ENCODE measurements at regions not wholly inside any gene's neighbourhood (a gene's known extent, or its start where the extent isn't known, plus 50 kb on each side); places are given as distances from the start of the nearest gene placed in this dataset.
"Not testable (repeated sequence)": the region's sequence is repeated elsewhere in the genome, so short reads cannot be mapped to it uniquely, and the experiment has no call there.

DNA sequence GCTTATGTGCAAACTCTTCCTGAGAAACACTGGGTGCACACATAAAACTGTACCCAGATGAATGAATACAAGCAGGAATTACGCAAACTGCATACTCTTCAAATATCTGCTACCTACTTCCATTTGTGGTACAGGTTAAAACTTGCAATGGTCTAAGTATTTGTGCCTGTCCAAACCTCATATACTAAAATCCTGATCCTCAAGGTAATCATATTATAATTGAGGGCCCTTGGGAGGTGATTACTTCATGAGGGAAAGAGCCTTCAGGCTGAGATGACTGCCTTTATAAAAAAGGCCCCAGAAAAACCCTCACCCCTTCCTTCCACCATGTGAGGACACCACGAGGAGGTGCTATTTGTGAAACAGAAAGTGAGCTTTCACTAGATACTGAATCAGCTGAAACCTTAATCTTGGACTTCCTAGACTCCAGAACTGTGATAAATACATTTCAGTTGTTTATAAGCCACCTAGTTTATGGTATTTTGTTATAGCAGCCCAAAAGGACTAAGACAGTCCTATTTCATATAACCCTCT is 1977.2 kb downstream of the PCDH7 start:
- Histone ChIP-seq H3K9ac (ENCODE audit: low read length) (no peak overlapping the region), H3K79me2 (ENCODE audit: insufficient read depth, low read length) (no peaks in the 10 kb centered on the region), H3K4me2 (ENCODE audit: low read length) (no peak overlapping the region), H3K4me1 (ENCODE audit: insufficient read depth, low read length, severe bottlenecking) (no peaks in the 10 kb centered on the region), H3K36me3 (ENCODE audit: insufficient read depth, low read length) (no peaks in the 10 kb centered on the region), H3K9me3 (ENCODE audit: low read length) (no peaks in the 10 kb centered on the region), H4K20me1 (ENCODE audit: insufficient read depth, low read length) (no peaks in the 10 kb centered on the region), H3F3A (ENCODE audit: insufficient read depth, low read length) (no peaks in the 10 kb centered on the region), H3K9me2 (ENCODE audit: low read depth, low read length) (no peaks in the 10 kb centered on the region), H2AFZ (ENCODE audit: low read length) (no peak overlapping the region), H3K27ac (ENCODE audit: low read depth, low read length, poor library complexity, severe bottlenecking) (no peak overlapping the region), H3K27me3 (ENCODE audit: insufficient read depth, low read length) (no peaks in the 10 kb centered on the region), H3K4me3 (ENCODE audit: low read depth, low read length, poor library complexity, severe bottlenecking) (no peak overlapping the region)
- TF ChIP-seq CTCF (IDR thresholded peaks at IDR 0.05; ENCODE audit: low read length): no peak
- TF ChIP-seq EZH2 (IDR thresholded peaks at IDR 0.05; ENCODE audit: borderline replicate concordance, low read length): no peak

DNA sequence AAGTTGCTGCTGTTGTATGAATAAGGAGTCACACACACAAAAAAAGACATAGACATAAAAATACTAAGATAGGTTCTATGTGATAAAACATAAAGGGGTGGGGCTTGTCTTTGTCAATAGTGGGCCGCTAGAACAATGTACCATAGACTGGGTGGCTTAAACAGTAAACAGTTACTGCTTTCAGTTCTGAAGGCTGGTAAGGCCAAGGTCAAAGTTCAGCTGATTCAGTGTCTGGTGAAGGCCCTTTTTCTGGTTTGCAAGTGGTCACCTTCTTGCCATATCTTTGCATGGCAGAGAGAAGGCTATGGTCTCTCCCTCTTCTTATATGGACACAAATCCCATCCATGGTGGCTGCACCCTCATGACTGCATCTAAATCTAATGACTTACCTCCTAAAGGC is 1980.7 kb downstream of the PCDH7 start:
- Histone ChIP-seq H3F3A (ENCODE audit: insufficient read depth, low read length) (no peaks in the 10 kb centered on the region), H3K4me2 (ENCODE audit: low read length) (no peak overlapping the region), H3K9ac (ENCODE audit: low read length) (no peak overlapping the region), H3K9me3 (ENCODE audit: low read length) (no peaks in the 10 kb centered on the region), H3K4me1 (ENCODE audit: insufficient read depth, low read length, severe bottlenecking) (no peaks in the 10 kb centered on the region), H3K9me2 (ENCODE audit: low read depth, low read length) (no peaks in the 10 kb centered on the region), H3K36me3 (ENCODE audit: insufficient read depth, low read length) (no peaks in the 10 kb centered on the region), H3K27me3 (ENCODE audit: insufficient read depth, low read length) (no peaks in the 10 kb centered on the region), H3K4me3 (ENCODE audit: low read depth, low read length, poor library complexity, severe bottlenecking) (no peak overlapping the region), H3K79me2 (ENCODE audit: insufficient read depth, low read length) (no peaks in the 10 kb centered on the region), H4K20me1 (ENCODE audit: insufficient read depth, low read length) (no peaks in the 10 kb centered on the region), H3K27ac (ENCODE audit: low read depth, low read length, poor library complexity, severe bottlenecking) (no peak overlapping the region), H2AFZ (ENCODE audit: low read length) (no peak overlapping the region)
- no peak for TF ChIP-seq EZH2 (IDR thresholded peaks at IDR 0.05; ENCODE audit: borderline replicate concordance, low read length)
- no peak for TF ChIP-seq CTCF (IDR thresholded peaks at IDR 0.05; ENCODE audit: low read length)

DNA sequence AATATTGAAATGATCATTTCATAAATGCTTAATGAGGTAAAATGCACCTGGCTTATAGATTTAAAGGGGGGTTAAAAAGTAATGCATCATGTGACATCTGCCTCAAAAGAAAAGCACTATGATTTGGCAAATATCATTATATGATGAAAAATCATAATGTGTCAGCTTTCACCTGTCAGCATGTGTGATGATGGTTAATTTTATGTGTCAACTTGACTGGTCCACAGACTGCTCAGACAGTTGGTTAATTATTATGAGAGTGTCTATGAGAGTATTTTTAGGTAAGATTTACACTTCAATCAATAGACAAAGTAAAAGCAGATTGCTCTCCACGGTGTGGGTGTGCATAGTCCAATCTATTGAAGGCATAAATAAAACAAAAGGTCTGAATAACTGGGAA is 1986.7 kb downstream of the PCDH7 start:
- H3K9me3 ChIP-seq (ENCODE audit: low read length): no peaks in the 10 kb centered on the region
- H3K27ac ChIP-seq (ENCODE audit: low read depth, low read length, poor library complexity, severe bottlenecking): no peak overlapping the region

GRCh38 chr4:32716090-32716620 is 1996.0 kb downstream of the PCDH7 start:
- not testable (repeated sequence) for H3K9me3 ChIP-seq (ENCODE audit: low read length); H4K20me1 ChIP-seq (ENCODE audit: insufficient read depth, low read length); H3K27me3 ChIP-seq (ENCODE audit: insufficient read depth, low read length); H3K4me3 ChIP-seq (ENCODE audit: low read depth, low read length, poor library complexity, severe bottlenecking); H3K9ac ChIP-seq (ENCODE audit: low read length); H3K9me2 ChIP-seq (ENCODE audit: low read depth, low read length); H3K4me2 ChIP-seq (ENCODE audit: low read length); H3F3A ChIP-seq (ENCODE audit: insufficient read depth, low read length); H3K79me2 ChIP-seq (ENCODE audit: insufficient read depth, low read length); H3K27ac ChIP-seq (ENCODE audit: low read depth, low read length, poor library complexity, severe bottlenecking); H3K36me3 ChIP-seq (ENCODE audit: insufficient read depth, low read length); H3K4me1 ChIP-seq (ENCODE audit: insufficient read depth, low read length, severe bottlenecking); H2AFZ ChIP-seq (ENCODE audit: low read length)

More for the DNA sequence above, 1986.7 kb downstream of the PCDH7 start:
- H3K36me3 ChIP-seq (ENCODE audit: insufficient read depth, low read length): no peaks in the 10 kb centered on the region
- no peaks in the 10 kb centered on the region for H4K20me1 ChIP-seq (ENCODE audit: insufficient read depth, low read length)
- H3K4me3 ChIP-seq (ENCODE audit: low read depth, low read length, poor library complexity, severe bottlenecking): no peak overlapping the region
- H3K4me1 ChIP-seq (ENCODE audit: insufficient read depth, low read length, severe bottlenecking): no peaks in the 10 kb centered on the region
- no peaks in the 10 kb centered on the region for H3K27me3 ChIP-seq (ENCODE audit: insufficient read depth, low read length)
- no peak overlapping the region for H2AFZ ChIP-seq (ENCODE audit: low read length)
- no peak overlapping the region for H3K4me2 ChIP-seq (ENCODE audit: low read length)
- H3F3A ChIP-seq (ENCODE audit: insufficient read depth, low read length): no peaks in the 10 kb centered on the region
- TF ChIP-seq CTCF (IDR thresholded peaks at IDR 0.05; ENCODE audit: low read length) (no peak), EZH2 (IDR thresholded peaks at IDR 0.05; ENCODE audit: borderline replicate concordance, low read length) (no peak)
- no peaks in the 10 kb centered on the region for H3K79me2 ChIP-seq (ENCODE audit: insufficient read depth, low read length)
- no peak overlapping the region for H3K9ac ChIP-seq (ENCODE audit: low read length)
- no peaks in the 10 kb centered on the region for H3K9me2 ChIP-seq (ENCODE audit: low read depth, low read length)

Data from OCI-LY1 (cell line).